Neural cell (in vitro differentiated cells): ENCODE measurements at regions not wholly inside any gene's neighbourhood (a gene's known extent, or its start where the extent isn't known, plus 50 kb on each side); places are given as distances from the start of the nearest gene placed in this dataset.

ENCODE experiments used
- CTCF ChIP-seq: fragments of 450-650 bp; IDR thresholded peaks from 2 replicates; pipeline ENCODE4 v1.5.1; 2014; ENCODE audit warnings: antibody characterized with exemption, mild to moderate bottlenecking, moderate library complexity; ENCODE audit not compliant: poor library complexity, severe bottlenecking
- EP300 ChIP-seq: fragments of 450-650 bp; conservative IDR thresholded peaks from 2 replicates; pipeline ENCODE4 v1.6.1; 2014; ENCODE audit warnings: antibody characterized with exemption, mild to moderate bottlenecking, moderate library complexity; ENCODE audit not compliant: poor library complexity, severe bottlenecking
- EZH2 ChIP-seq: fragments of 200-600, 300-800 bp; shearing (Covaris generic), sonication (generic); IDR thresholded peaks from 2 replicates; pipeline ENCODE4 v1.6.1; 2014; ENCODE audit warnings: antibody characterized with exemption, low read length, borderline replicate concordance, mild to moderate bottlenecking; ENCODE audit not compliant: insufficient read depth, poor library complexity, severe bottlenecking
- MXI1 ChIP-seq: fragments of 450-650 bp; conservative IDR thresholded peaks from 2 replicates; pipeline ENCODE4 v1.6.1; 2014; ENCODE audit warnings: antibody characterized with exemption, mild to moderate bottlenecking; ENCODE audit not compliant: poor library complexity, severe bottlenecking
- POLR2AphosphoS5 ChIP-seq: IDR thresholded peaks from 2 replicates; pipeline ENCODE4 v1.6.1; 2012
- RAD21 ChIP-seq: fragments of 450-650 bp; conservative IDR thresholded peaks from 2 replicates; pipeline ENCODE4 v1.6.1; 2014; ENCODE audit warnings: antibody characterized with exemption, mild to moderate bottlenecking, moderate library complexity
- REST ChIP-seq: IDR thresholded peaks from 2 replicates; pipeline ENCODE4 v1.6.1; 2012; ENCODE audit warnings: borderline replicate concordance
- SMC3 ChIP-seq: fragments of 450-650 bp; conservative IDR thresholded peaks from 2 replicates; pipeline ENCODE4 v1.6.1; 2014; ENCODE audit warnings: antibody characterized with exemption, mild to moderate bottlenecking, moderate library complexity; ENCODE audit not compliant: poor library complexity
- TAF1 ChIP-seq: IDR thresholded peaks from 2 replicates; pipeline ENCODE4 v1.6.1; 2012; ENCODE audit warnings: low read depth

GRCh38 chr14:100666403-100666802 is 60.3 kb upstream of the DLK1 start:
- TF ChIP-seq EP300 (no peak), RAD21 (no peak), CTCF (no peak), POLR2AphosphoS5 (no peak), MXI1 (no peak), EZH2 (no peak), TAF1 (no peak), REST (no peak), SMC3 (no peak)
